ENCODE measurements at regions not wholly inside any gene's neighbourhood (a gene's known extent, or its start where the extent isn't known, plus 50 kb on each side); places are given as distances from the start of the nearest gene placed in this dataset.

GRCh38 chr2:136505462-136505861, 259.9 kb upstream of the THSD7B start:
- H3K36me3 ChIP-seq = no peaks in the 10 kb centered on the region
- intact Hi-C loops (cut with DNase I) = no loop called here
- no peak for TF ChIP-seq CTCF (IDR thresholded peaks at IDR 0.05)
- TF ChIP-seq POLR2A (IDR thresholded peaks at IDR 0.05) = no peak
- no peaks in the 10 kb centered on the region for H3K27me3 ChIP-seq
- no peak overlapping the region for H3K27ac ChIP-seq
- 58 to 59% methylated on average over 3 of the region's 3 CpGs for WGBS, 2 donors
- H3K4me3 ChIP-seq (replicated peaks in 1 of 3) = no peak overlapping the region
- no peaks in the 10 kb centered on the region for H3K9me3 ChIP-seq
- no peaks in the 10 kb centered on the region for H3K4me1 ChIP-seq
- no peak for DNase-seq

DNA sequence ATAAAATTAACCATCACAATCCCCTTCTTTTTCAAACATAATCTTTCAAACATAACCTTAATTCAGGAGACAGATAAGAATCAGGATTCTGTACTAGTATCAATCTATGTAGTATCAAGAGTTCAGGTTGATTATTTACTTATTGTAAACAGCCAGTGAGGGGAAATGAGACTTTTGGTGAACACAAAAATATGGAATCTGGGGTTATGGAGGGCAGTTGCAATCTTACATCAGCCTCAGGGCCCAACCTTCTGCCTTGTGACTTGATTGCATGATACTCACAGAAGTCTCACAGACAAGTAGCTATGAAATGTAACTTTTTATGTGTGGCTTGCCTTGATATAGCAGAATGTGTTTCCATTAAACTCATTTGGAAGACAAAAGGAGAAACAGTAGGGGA, 262.7 kb upstream of the THSD7B start:
- H3K9me3 ChIP-seq = no peaks in the 10 kb centered on the region
- no peaks in the 10 kb centered on the region for H3K27me3 ChIP-seq
- H3K4me1 ChIP-seq = no peaks in the 10 kb centered on the region
- intact Hi-C loops (cut with DNase I) = no loop called here
- TF ChIP-seq POLR2A (IDR thresholded peaks at IDR 0.05) (no peak), CTCF (IDR thresholded peaks at IDR 0.05) (no peak)
- H3K4me3 ChIP-seq (replicated peaks in 1 of 3) = no peak overlapping the region
- no peaks in the 10 kb centered on the region for H3K36me3 ChIP-seq
- no peak overlapping the region for H3K27ac ChIP-seq
- no peak for DNase-seq

GRCh38 chr2:136497709-136498108, 267.6 kb upstream of the THSD7B start:
- 82 to 83% methylated on average over 3 of the region's 3 CpGs for WGBS, 2 donors
- no peaks in the 10 kb centered on the region for H3K27me3 ChIP-seq

GRCh38 chr2:136496966-136497365, 268.4 kb upstream of the THSD7B start:
- 72 to 74% methylated on average over 5 of the region's 5 CpGs for WGBS, 2 donors
- H3K4me3 ChIP-seq (replicated peaks in 1 of 3) = no peak overlapping the region
- no peaks in the 10 kb centered on the region for H3K4me1 ChIP-seq
- H3K9me3 ChIP-seq = no peaks in the 10 kb centered on the region
- H3K27me3 ChIP-seq = no peaks in the 10 kb centered on the region
- no peaks in the 10 kb centered on the region for H3K36me3 ChIP-seq
- H3K27ac ChIP-seq = no peak overlapping the region
- TF ChIP-seq CTCF (IDR thresholded peaks at IDR 0.05) (no peak), POLR2A (IDR thresholded peaks at IDR 0.05) (no peak)
- no peak for DNase-seq
- intact Hi-C loops (cut with DNase I) = no loop called here

More at GRCh38 chr2:136497709-136498108, 267.6 kb upstream of the THSD7B start:
- intact Hi-C loops (cut with DNase I) = no loop called here
- H3K4me1 ChIP-seq = no peaks in the 10 kb centered on the region
- no peak overlapping the region for H3K4me3 ChIP-seq (replicated peaks in 1 of 3)
- H3K36me3 ChIP-seq = no peaks in the 10 kb centered on the region
- TF ChIP-seq CTCF (IDR thresholded peaks at IDR 0.05) (no peak), POLR2A (IDR thresholded peaks at IDR 0.05) (no peak)
- H3K9me3 ChIP-seq = no peaks in the 10 kb centered on the region
- no peak overlapping the region for H3K27ac ChIP-seq
- no peak for DNase-seq

DNA sequence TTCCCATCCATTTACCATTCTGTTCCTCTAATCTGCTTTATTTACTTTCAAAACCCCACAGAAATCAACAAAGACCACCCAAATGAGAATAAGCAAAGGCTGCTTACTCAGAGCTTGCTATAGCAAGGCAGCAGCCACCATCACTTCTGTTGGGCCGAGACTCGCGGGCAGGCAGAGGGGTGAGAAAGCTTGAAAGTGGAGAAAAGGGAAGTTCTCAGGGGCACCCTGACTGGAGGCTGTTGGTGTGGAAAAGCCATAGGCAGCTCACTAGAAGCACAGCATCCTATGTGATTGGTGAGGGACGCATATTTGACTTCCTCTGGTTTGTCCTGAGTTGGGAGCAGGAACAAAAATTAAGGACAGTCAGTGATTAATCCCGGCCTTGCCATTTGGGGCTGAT, 269.7 kb upstream of the THSD7B start:
- H3K4me3 ChIP-seq (replicated peaks in 1 of 3) = no peak overlapping the region
- DNase-seq = no peak
- no peaks in the 10 kb centered on the region for H3K9me3 ChIP-seq
- WGBS, 2 donors = 79 to 91% methylated on average over 5 of the region's 5 CpGs
- H3K4me1 ChIP-seq = no peaks in the 10 kb centered on the region
- intact Hi-C loops (cut with DNase I) = no loop called here
- no peak for TF ChIP-seq POLR2A (IDR thresholded peaks at IDR 0.05)
- no peaks in the 10 kb centered on the region for H3K27me3 ChIP-seq
- H3K36me3 ChIP-seq = no peaks in the 10 kb centered on the region
- no peak overlapping the region for H3K27ac ChIP-seq

DNA sequence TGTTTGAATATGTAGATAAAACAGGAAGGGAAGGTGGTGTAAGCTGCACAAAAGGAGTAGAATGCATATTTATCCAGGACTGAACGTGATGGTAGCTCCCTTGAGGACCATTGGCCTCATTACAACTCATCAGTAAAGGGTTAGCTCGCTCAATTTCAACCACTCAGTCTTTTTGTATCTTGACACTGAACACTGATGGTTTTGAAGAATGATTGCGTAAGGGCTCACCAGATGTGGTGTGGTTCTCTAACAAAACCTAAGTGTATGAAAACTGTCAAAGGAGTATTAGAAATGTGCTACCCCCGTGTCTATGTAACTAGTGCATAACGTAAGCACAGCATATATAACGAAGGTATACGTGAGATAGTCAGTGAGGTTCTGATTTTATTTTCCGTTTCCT, 272.4 kb upstream of the THSD7B start:
- DNase-seq = no peak
- Histone ChIP-seq H3K4me3 (replicated peaks in 1 of 3) (no peak overlapping the region), H3K27me3 (no peaks in the 10 kb centered on the region), H3K4me1 (no peaks in the 10 kb centered on the region), H3K9me3 (no peaks in the 10 kb centered on the region), H3K36me3 (no peaks in the 10 kb centered on the region), H3K27ac (no peak overlapping the region)
- 63 to 64% methylated on average over 8 of the region's 8 CpGs for WGBS, 2 donors
- intact Hi-C loops (cut with DNase I) = no loop called here
- no peak for TF ChIP-seq CTCF (IDR thresholded peaks at IDR 0.05)
- TF ChIP-seq POLR2A (IDR thresholded peaks at IDR 0.05) = no peak

All from thyroid gland (tissue), 4 donors.